CD4-positive, alpha-beta T cell treated with Interleukin-6 at 100 ng/mL for 8 hours (primary cell): ENCODE measurements at regions not wholly inside any gene's neighbourhood (a gene's known extent, or its start where the extent isn't known, plus 50 kb on each side); places are given as distances from the start of the nearest gene placed in this dataset.
"Not testable (repeated sequence)": the region's sequence is repeated elsewhere in the genome, so short reads cannot be mapped to it uniquely, and the experiment has no call there.

Experiments
- DNase-seq: peaks from one replicate; pipeline ENCODE4 v3.0.0-alpha.2; 2020; ENCODE audit warnings: mixed read lengths, low spot score

DNA sequence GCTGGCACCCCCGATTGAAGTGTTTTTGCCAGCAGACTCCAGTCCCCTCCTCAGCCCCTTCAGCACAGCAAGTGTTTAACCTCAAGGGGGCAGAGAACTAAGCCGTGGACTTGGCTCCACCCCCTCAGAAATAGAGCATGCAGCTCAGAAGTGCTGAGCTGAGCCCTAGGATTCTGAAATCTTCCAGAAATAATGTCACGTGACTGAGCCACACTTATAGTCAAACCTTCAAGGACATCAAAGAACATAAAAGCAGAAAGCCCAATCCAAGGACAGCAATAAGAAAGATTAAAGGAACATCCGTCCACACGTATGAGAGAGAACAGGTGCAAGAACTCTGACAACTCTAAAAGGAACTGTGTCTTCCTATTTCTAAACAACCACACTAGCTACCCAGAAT lies 317.7 kb upstream of the LRFN5 start:
- DNase-seq = no peak

DNA sequence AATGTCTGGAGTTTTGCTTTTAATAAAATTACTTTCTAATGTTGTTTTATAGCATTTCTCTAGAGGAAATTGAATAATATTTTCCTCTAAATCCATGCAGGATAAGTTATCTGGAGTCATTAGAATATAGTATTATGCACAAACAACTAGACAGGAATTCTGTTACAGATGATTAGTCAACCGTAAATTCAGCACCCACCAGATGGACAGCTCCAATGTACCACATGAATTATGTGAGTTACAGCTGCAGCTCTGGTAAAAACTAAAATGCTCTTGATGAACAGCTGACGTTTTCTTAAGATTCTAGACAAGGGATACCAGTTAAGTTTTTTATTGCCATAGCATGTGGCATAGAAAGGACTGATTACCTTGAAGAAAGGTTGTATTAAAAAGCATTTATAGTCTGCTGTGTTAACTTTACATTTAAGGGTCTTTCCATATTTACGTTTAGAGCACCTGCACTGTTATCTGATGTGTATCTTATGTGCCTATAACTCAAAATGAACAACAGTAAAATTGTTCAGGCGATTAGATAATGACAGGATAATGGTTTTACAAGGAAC lies 321.4 kb upstream of the LRFN5 start:
- DNase-seq = no peak

DNA sequence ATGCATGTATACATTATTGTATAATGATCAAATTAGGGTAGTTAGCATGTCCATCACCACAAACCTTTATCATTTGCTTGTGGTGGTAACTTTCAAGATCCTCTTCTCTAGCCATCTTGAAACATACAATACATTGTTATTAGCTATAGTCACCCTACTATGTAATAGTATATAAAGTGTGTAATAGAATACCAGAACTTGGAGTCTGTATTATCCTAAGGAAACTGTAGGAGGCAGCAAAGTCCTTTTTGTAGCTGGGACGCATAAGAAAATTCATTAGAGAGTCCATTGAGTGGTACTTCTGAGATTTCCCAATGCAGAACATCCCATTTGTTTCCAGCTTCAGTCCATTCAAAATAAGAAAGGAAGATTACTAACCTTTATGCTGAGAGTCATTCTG lies 325.9 kb upstream of the LRFN5 start:
- no peak for DNase-seq

- DNase-seq = no peak
Observed at GRCh38 chr14:41277450-41277849, 329.2 kb upstream of the LRFN5 start.

DNA sequence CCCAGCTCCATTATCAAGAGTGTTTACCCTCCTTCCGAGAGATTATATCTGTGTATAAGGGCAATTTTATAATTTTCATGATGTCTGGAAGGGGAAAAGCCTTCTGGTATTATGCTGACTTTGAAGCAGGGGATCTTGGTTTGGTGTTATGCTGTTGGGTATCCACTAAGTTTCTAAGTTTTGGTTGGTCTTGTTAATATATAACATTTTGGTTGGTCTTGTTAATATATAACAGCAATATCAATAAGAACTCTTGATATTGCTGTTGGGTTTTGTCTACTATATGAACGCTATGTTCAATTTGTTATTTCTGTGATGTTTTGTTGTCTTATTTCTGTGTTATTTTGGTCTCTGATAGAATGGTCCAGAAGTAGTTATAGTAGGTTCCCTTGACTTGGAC lies 349.2 kb upstream of the LRFN5 start:
- no peak for DNase-seq

- no peak for DNase-seq
Observed at GRCh38 chr14:41235466-41235865, 371.2 kb upstream of the LRFN5 start.

DNA sequence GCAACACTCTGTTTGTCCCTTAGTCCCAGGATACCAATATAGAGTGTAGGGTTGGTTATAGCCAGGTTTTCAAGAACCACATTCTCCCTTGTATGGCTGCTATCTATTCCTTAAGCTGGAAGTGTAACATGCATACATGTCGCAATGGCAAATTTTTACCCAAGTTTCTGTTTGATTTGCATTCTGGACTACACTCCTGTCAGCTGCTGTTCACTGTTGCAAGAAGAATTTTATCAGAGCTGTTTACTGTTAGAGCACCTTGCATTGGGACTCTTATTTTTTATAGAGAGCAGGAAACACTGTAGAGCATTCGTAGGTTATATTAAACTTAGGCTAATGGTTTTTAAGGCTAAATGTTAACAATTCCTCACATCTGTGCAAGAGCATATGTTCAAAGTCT lies 376.0 kb upstream of the LRFN5 start:
- DNase-seq = no peak

- DNase-seq = no peak
Observed at GRCh38 chr14:41229824-41230223, 376.9 kb upstream of the LRFN5 start.

DNA sequence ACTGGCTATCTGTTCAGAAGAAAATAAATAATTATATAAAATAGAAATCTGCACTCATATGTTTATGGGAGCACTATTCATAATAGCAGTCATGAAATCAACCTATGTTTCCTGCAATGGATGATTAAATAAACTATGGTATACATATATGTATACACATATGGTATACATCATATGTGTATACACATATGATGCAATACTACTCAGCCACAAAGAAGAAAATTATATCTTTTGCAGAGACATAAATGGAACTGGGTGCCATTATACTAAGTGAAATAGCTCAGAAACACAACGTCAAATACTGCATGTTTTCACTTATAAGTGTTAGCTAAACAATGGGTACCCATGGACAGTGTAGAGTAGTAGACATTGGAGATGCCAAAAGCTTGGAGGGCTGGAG lies 381.2 kb upstream of the LRFN5 start:
- DNase-seq = no peak

DNA sequence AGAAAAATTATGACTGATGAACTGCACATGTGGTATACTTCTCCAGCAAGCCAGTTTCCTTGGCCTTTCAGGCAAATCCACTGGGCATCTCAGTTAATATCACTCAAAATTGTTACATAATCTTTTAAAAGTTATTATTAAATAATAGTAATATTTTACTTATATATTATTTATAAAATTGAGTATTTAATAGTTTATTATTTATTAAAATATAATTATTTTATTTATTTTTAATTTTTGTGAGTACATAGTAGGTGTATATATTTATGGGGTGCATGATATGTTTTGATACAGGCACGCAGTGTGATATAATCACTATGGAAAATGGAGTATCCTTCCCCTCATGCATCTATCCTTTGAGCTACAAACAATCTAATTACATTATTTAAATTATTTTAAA lies 384.1 kb upstream of the LRFN5 start:
- DNase-seq = no peak

GRCh38 chr14:41214978-41215377 lies 391.7 kb upstream of the LRFN5 start:
- DNase-seq = not testable (repeated sequence)

DNA sequence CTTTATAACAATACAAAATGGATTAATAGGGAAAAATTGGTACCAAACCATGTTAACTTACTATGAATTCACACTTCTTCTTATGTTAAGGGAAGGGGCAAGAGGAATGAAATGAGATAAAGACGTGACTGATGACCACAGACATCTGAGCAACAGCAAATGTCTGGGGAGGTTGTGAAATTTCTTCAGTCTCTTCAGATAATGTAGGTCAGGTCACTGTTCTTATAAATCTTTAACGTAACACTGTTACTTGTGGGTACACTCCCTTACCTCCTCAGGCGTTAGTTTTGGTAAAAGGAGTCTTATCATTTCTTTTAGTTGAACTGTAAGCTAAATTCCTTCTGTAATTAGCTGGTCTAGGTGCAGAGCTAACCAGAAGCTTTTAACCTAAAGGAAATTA lies 405.0 kb upstream of the LRFN5 start:
- no peak for DNase-seq

DNA sequence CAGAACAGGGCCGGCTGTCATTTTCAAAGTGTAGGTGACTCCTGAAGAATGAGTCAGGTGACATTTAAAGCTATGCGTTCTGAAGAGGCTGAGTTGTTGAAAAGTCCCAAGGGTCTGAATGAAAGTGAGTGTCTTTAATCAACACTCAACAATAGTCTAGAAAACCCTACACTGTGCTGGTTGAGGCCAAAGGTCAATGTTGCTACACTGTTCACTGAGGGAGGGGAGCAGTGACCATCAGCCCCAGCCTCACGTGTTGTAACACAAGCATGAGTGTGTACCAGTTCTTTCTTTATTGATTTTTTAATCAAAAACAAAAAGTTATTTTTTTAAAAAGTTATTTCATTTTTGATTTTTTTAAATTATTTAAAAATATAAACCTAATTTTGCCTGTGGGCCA lies 418.8 kb upstream of the LRFN5 start:
- no peak for DNase-seq

GRCh38 chr14:41171045-41171444 lies 435.6 kb upstream of the LRFN5 start:
- DNase-seq = no peak

GRCh38 chr14:41167040-41167439 lies 439.6 kb upstream of the LRFN5 start:
- no peak for DNase-seq

GRCh38 chr14:41154143-41154807 lies 452.4 kb upstream of the LRFN5 start:
- DNase-seq = no peak

DNA sequence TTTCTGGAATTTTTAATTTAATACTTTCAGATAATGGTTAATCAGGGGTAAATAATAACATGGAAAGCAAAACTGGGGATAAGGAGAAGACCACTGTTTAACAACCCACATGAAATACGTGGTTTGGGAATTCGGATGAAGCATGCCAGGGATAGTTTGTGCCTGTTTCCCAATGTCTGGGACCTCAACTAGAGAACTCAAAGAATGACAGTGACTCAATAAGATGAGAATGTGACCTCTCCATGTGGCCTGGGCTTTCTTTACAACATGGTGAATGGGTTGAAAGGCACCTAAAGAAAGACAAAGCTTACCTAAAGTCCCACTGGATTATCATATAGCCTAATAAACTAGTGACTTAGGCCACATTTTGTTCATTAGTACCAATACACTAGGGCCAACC lies 460.3 kb upstream of the LRFN5 start:
- DNase-seq = no peak

DNA sequence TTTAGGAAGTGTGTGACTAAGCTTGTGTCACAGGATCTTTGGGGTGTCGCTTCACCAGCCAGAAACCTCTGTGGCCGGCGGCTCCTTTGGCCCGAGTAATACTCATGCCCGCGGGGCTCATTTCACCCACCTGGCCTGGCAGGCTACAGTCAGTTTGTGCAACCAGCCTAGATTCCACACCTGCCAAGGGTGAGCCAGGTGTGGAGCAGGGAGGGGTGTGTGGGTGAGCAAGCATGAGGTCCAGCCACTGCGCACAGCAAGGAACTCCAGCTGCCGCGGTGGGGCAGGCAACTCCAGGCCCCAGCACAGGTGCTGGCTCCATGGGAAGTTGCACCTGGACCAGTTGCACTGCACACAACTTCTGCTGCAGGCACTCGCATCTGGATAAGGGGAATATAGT lies 462.3 kb upstream of the LRFN5 start:
- DNase-seq = no peak

DNA sequence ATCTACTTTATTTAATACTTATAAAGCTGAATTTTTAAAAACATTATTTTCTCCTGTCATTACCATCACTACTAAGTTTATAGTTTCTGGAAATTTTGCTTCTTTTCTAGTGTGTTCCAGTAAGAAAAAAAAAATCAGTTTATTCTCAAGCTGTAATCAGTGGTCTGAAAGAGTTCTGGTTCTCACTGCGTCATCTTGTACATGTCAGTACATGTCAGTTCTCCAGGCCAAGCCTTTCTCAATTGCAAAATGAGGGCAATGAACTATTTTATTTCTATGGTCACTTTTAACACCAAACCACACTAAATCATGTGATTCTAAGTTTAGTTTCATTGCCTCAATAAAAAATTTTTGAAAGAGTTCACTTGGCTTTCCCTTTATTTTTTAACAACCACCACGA lies 468.9 kb upstream of the LRFN5 start:
- DNase-seq = no peak

DNA sequence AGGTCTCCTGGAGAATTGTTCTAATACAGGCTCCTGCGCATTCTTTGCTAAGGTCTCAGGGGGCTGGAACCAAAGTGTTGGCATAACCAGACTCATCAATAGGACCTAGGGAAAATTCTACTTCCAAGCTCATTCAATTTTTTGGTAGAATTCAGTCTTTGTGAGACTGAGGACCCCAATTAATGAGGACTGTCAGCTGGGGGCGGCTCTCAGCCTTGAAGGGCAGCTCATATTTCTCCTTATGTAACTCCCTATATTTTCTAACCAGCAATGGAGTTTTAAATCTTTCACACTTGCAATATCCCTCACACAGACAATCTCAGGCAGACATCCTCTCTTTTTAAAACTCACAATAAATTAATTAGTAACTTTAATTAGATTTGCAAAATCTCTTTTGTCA lies 476.4 kb upstream of the LRFN5 start:
- DNase-seq = no peak

DNA sequence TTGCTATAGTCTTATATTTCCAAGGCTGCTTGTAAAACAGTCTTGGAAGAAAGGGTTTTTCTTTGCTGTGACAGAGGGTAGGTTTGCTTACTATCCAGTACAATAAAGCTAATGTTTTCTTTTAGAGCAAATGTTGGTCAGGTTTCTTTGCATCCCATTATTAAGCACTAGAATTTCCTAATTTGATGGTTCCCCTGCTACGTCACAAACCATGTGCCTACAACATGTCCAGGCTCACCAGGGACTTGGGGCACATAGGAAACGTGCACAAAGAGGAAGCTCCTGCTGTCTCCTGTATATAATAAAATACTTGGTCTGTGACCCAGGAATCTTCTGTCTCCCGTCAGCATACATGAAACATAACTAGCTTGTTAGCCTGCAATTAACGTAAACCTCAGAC lies 486.3 kb upstream of the LRFN5 start:
- DNase-seq = no peak

DNA sequence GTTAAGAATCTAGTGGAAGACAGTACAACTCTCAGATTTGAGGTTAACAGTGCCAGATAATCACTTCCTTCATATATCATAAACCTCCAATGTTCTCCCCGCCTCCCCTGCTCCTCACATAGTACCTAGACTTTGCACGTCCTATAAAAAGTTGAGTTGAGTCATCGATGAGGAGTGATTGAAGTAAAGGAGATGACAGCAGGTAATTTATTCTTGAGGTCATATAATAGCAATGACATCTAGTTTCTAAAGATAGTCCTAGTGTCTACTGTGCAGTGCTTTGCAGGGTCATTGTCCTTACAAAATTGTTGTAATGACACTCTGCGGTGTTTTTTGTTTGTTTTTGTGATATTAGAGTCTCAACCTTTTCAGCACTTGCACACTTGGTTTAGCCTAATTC lies 510.5 kb upstream of the LRFN5 start:
- no peak for DNase-seq

- DNase-seq = no peak
Observed at GRCh38 chr14:41087056-41087455, 519.6 kb upstream of the LRFN5 start.

DNA sequence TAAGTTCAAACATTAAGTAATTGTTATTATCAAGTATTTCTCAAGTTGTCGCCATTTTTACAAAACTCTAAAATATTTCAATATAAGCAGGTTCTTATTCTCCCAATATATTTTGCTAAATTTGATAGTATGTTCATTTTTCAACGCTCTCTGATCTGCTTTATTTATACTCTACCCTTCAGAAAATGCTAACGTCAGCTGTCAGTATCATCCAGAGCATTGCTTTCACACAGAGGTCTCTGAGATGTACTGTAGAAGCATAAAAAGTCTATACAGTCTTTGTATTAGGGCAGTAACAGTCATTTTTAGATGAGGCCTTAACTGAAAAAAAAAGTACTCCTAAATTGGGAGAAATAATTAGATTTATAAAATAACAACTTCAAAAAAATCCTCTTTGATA lies 533.1 kb upstream of the LRFN5 start:
- no peak for DNase-seq

- no peak for DNase-seq
Observed at GRCh38 chr14:41072776-41073175, 533.9 kb upstream of the LRFN5 start.
